Breast epithelium (tissue), 4 donors: ENCODE measurements at regions not wholly inside any gene's neighbourhood (a gene's known extent, or its start where the extent isn't known, plus 50 kb on each side); places are given as distances from the start of the nearest gene placed in this dataset.

Experiments used
- DNase-seq, 2 donors: peaks; one replicate each; pipeline ENCODE4 v3.0.0-alpha.2; 2019; ENCODE audit warnings: low spot score in 2 of 2
- H3K27ac ChIP-seq, 2 donors: fragments of 200-600 bp; sonication (generic) in 1 of 2; one replicate each; pipeline ENCODE4 v1.5.1; 2016 to 2019; ENCODE audit warnings: mild to moderate bottlenecking in 1 of 2
- H3K27me3 ChIP-seq, 2 donors: fragments of 200-600 bp; sonication (generic) in 1 of 2; one replicate each; pipeline versions ENCODE4 v1.5.1 to v1.6.0; 2017 to 2019; ENCODE audit warnings: control low read depth in 1 of 2, mild to moderate bottlenecking in 1 of 2
- H3K36me3 ChIP-seq: fragments of 200-600 bp; one replicate; pipeline ENCODE4 v1.5.1; 2019
- H3K4me1 ChIP-seq, 2 donors: fragments of 200-600 bp; sonication (generic); one replicate each; pipeline ENCODE4 v1.5.1; 2016 to 2019; ENCODE audit warnings: control low read depth in 1 of 2
- H3K4me3 ChIP-seq, 3 donors: fragments of 200-600 bp; sonication (generic); 1 replicate in 2 of 3; 2 replicates in 1 of 3; pipeline ENCODE4 v1.5.1; 2016 to 2019; ENCODE audit warnings: mild to moderate bottlenecking in 3 of 3, moderate library complexity in 2 of 3
- H3K9me3 ChIP-seq, 2 donors: fragments of 200-600 bp; sonication (generic) in 1 of 2; one replicate each; pipeline ENCODE4 v1.5.1; 2016 to 2019; ENCODE audit warnings: control low read depth in 1 of 2
- POLR2A ChIP-seq: fragments of 450-650 bp; IDR thresholded peaks from one replicate; pipeline ENCODE4 v1.6.1; 2016; ENCODE audit warnings: antibody characterized with exemption, mild to moderate bottlenecking, moderate library complexity
- POLR2AphosphoS5 ChIP-seq, 3 donors: sonication (generic); formaldehyde crosslinking; IDR thresholded peaks; one replicate each; pipeline ENCODE4 v1.6.1; 2017; ENCODE audit warnings: antibody characterized with exemption in 3 of 3
- intact Hi-C: fragments of 100-400 bp; cut with DNase I; formaldehyde crosslinking; loops from one replicate; pipeline ENCODE4 v1.15.1; 2023; ENCODE audit warnings: low total_unique reads
- TF ChIP-seq, protein P1 (sequence below), 3 donors: fragments of 450-650 bp; IDR thresholded peaks; one replicate each; pipeline ENCODE4 v1.5.1; 2016 to 2017; ENCODE audit warnings: antibody characterized with exemption in 3 of 3, mild to moderate bottlenecking in 3 of 3, moderate library complexity in 3 of 3

DNA sequence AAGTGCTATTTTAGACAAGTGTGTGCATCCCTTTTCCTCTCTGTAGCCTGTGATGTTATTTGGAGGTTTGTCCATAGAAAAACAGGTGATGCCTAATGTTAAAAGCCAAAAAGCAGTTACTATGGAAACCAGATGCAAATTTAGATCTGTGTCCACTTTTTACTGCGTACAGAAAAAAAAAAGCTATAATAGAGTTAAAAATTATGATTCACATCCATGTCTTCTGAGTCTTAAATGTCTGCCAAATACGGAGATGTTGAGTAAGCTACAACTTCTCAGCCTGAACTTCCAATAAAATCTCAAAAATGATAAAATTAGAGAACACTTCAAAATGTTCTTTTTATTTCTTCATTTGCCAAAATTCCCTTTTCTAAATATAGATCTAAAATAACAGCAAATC is 74.2 kb upstream of the GAP43 start:
- no peak for TF ChIP-seq POLR2AphosphoS5 (IDR thresholded peaks at IDR 0.05)
- TF ChIP-seq, protein P1, sequence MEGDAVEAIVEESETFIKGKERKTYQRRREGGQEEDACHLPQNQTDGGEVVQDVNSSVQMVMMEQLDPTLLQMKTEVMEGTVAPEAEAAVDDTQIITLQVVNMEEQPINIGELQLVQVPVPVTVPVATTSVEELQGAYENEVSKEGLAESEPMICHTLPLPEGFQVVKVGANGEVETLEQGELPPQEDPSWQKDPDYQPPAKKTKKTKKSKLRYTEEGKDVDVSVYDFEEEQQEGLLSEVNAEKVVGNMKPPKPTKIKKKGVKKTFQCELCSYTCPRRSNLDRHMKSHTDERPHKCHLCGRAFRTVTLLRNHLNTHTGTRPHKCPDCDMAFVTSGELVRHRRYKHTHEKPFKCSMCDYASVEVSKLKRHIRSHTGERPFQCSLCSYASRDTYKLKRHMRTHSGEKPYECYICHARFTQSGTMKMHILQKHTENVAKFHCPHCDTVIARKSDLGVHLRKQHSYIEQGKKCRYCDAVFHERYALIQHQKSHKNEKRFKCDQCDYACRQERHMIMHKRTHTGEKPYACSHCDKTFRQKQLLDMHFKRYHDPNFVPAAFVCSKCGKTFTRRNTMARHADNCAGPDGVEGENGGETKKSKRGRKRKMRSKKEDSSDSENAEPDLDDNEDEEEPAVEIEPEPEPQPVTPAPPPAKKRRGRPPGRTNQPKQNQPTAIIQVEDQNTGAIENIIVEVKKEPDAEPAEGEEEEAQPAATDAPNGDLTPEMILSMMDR (IDR thresholded peaks at IDR 0.05) = no peak
- TF ChIP-seq POLR2A = no peak
- Histone ChIP-seq H3K27me3 (no peaks in the 10 kb centered on the region), H3K4me1 (no peaks in the 10 kb centered on the region), H3K36me3 (no peaks in the 10 kb centered on the region), H3K9me3 (no peaks in the 10 kb centered on the region), H3K27ac (no peak overlapping the region), H3K4me3 (no peak overlapping the region)
- intact Hi-C loops = no loop called here
- DNase-seq = no peak

DNA sequence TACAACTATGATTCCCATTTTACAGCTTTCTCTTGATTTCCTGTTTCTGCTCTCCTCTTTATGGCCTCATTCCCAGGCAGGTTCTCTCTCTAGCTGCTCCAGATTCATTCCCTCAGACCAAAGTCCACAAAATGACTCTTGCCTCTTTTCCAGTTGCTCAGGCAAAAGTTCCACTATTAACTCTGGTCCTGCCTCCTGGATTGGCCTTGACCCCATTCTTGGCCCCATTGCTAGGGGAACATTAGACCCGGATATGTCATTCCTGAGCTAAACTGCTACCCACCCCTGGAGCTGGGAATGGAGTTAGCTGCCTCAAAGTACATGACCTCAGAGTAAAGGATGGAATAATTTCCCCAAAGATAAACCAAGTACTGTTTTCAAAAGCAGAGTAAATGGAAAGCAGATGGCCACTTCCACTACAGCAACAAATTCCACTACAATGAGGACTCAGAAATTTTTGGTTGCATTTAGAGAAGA is 73.0 kb upstream of the GAP43 start:
- TF ChIP-seq POLR2A (no peak), POLR2AphosphoS5 (IDR thresholded peaks at IDR 0.05) (no peak)
- TF ChIP-seq, protein P1 (IDR thresholded peaks at IDR 0.05) = no peak
- intact Hi-C loops = no loop called here
- Histone ChIP-seq H3K27me3 (no peaks in the 10 kb centered on the region), H3K9me3 (no peaks in the 10 kb centered on the region), H3K27ac (peak overlapping the region in 1 of 2 donors; percentile 64), H3K4me3 (no peak overlapping the region), H3K36me3 (no peaks in the 10 kb centered on the region), H3K4me1 (no peaks in the 10 kb centered on the region)
- DNase-seq = no peak

DNA sequence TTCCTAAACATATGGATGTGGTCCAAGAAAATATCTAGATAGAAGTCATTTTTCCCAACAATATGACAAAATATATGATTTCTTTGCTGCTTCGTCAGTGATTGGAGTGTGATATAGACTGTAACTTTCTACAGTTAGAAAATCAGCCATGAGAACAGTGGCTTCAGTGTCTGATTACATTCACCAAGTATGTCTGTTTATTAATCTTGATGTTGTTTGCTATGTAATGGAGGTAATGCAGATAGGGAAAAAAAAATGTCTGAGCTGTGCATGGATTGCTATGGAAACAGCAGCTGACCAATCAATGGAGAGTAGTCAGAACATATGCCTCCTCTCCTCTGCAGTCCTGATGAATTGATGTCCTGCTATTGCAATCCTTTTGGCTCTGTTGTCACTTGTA is 72.3 kb upstream of the GAP43 start:
- no peak overlapping the region for H3K27ac ChIP-seq
- no peaks in the 10 kb centered on the region for H3K36me3 ChIP-seq
- no peaks in the 10 kb centered on the region for H3K4me1 ChIP-seq
- intact Hi-C loops = no loop called here
- H3K4me3 ChIP-seq = no peak overlapping the region
- no peak for TF ChIP-seq POLR2AphosphoS5 (IDR thresholded peaks at IDR 0.05)
- no peak for TF ChIP-seq POLR2A
- TF ChIP-seq, protein P1 (IDR thresholded peaks at IDR 0.05) = no peak
- no peaks in the 10 kb centered on the region for H3K27me3 ChIP-seq
- no peak for DNase-seq
- H3K9me3 ChIP-seq = no peaks in the 10 kb centered on the region

DNA sequence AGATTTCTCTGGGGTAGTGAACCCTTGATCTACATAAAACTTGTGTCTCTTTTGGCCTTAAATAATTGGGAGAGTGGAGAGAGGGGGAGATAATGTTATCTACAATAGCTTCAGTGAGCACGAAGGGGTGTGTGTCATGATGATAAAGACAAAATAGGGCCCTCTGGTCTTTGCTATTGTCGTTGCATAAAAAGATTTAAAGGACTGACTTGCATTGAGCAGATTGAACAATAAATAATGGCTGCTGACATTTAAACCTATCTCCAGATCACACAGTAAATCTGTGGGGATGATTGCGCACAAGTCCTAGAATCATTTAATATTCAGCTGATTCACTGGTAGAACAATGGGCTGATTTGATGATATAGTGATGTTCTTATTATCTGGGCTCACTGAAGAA is 71.3 kb upstream of the GAP43 start:
- intact Hi-C loops = no loop called here
- Histone ChIP-seq H3K4me3 (no peak overlapping the region), H3K27ac (no peak overlapping the region), H3K36me3 (no peaks in the 10 kb centered on the region), H3K4me1 (no peaks in the 10 kb centered on the region), H3K9me3 (no peaks in the 10 kb centered on the region), H3K27me3 (no peaks in the 10 kb centered on the region)
- TF ChIP-seq POLR2A (no peak), POLR2AphosphoS5 (IDR thresholded peaks at IDR 0.05) (no peak)
- TF ChIP-seq, protein P1 (IDR thresholded peaks at IDR 0.05) = no peak
- DNase-seq = no peak

DNA sequence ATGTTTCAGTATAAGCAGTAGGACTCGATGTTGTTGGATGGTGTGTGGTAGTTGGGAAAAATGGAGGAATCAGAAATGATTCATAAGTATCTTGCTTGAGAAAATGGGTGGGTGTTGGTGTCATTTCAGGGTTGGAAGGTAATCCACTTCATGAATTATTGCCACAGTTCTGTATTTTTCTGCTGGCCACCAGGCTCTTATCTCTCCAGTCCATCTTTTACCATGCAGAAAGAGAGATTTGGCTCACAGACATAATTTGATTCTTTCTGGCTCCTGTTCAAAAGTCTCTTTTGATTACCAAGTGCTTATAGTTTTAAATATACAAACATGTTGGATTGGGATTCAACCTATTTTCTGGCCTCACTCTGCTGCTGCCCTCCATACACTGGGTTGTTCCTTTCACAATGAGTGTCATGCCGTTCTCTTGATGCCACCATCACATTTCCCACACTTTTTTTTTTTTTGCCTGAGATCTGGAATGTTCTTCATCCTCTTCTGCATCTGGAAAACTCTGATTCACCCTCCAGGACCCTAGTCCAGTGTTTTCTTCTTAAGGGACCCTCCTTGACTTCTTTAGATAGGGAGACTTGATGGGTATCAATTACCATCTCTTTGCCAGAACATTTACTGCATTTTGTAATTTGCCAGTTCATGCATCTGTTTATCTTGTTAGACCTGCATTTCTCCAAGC is 69.4 kb upstream of the GAP43 start:
- no peak overlapping the region for H3K27ac ChIP-seq
- no peaks in the 10 kb centered on the region for H3K9me3 ChIP-seq
- H3K4me3 ChIP-seq = no peak overlapping the region
- H3K4me1 ChIP-seq = no peaks in the 10 kb centered on the region
- H3K27me3 ChIP-seq = no peaks in the 10 kb centered on the region
- intact Hi-C loops = no loop called here
- TF ChIP-seq, protein P1 (IDR thresholded peaks at IDR 0.05) = no peak
- no peak for DNase-seq
- H3K36me3 ChIP-seq = no peaks in the 10 kb centered on the region
